K562 (cell line): ENCODE measurements at regions not wholly inside any gene's neighbourhood (a gene's known extent, or its start where the extent isn't known, plus 50 kb on each side); places are given as distances from the start of the nearest gene placed in this dataset.

Source experiments
- CBFA2T2 ChIP-seq: fragments of 450-650 bp; conservative IDR thresholded peaks from 2 replicates; pipeline ENCODE4 v1.6.1; 2017; ENCODE audit warnings: mild to moderate bottlenecking
- CHD1 ChIP-seq: fragments of 200-600 bp; sonication (generic); IDR thresholded peaks from one replicate; pipeline ENCODE4 v1.6.1; 2012; ENCODE audit warnings: mild to moderate bottlenecking, moderate library complexity, low read length, inconsistent platforms
- EWSR1 ChIP-seq: fragments of 450-650 bp; IDR thresholded peaks from 2 replicates; pipeline ENCODE4 v1.6.1; 2018; ENCODE audit warnings: borderline replicate concordance, mild to moderate bottlenecking, low read depth, moderate library complexity; ENCODE audit not compliant: partially characterized antibody
- FOXM1 ChIP-seq, 2 experiments: fragments of 450-650 bp in 1 of 2; sonication (generic) in 1 of 2; formaldehyde crosslinking in 1 of 2; IDR thresholded peaks; 2 replicates each; pipeline versions ENCODE4 v1.6.1 to v1.9.0; 2017 to 2022; ENCODE audit warnings: low read depth in 2 of 2, mild to moderate bottlenecking in 2 of 2, missing genetic modification reagents in 1 of 2, moderate library complexity in 1 of 2
- MCM3 ChIP-seq: fragments of 450-650 bp; IDR thresholded peaks from 2 replicates; pipeline ENCODE4 v1.6.1; 2016
- MIER1 ChIP-seq: fragments of 450-650 bp; IDR thresholded peaks from 2 replicates; pipeline ENCODE4 v1.6.1; 2016; ENCODE audit warnings: antibody characterized with exemption, mild to moderate bottlenecking, low read depth
- NFYB ChIP-seq: IDR thresholded peaks from 2 replicates; pipeline ENCODE4 v1.6.1; 2011; ENCODE audit warnings: mild to moderate bottlenecking, moderate library complexity; ENCODE audit not compliant: insufficient read length; ENCODE audit errors: extremely low read depth
- PCBP1 ChIP-seq: fragments of 200-400 bp; formaldehyde crosslinking; IDR thresholded peaks from 2 replicates; pipeline ENCODE4 v1.6.1; 2018; ENCODE audit warnings: mild to moderate bottlenecking, low read depth, low read length; ENCODE audit not compliant: poor library complexity, severe bottlenecking
- POLR2B ChIP-seq: fragments of 450-650 bp; IDR thresholded peaks from 2 replicates; pipeline ENCODE4 v1.6.1; 2018; ENCODE audit warnings: low read depth; ENCODE audit not compliant: partially characterized antibody
- POLR2H ChIP-seq: IDR thresholded peaks from 2 replicates; pipeline ENCODE4 v1.6.1; 2016; ENCODE audit warnings: missing genetic modification characterization, low read depth, mild to moderate bottlenecking, control low read depth, missing compliant biosample characterization, moderate library complexity
- PRMT5 ChIP-seq: sonication (generic); formaldehyde crosslinking; IDR thresholded peaks from 2 replicates; pipeline ENCODE4 v1.5.0; 2020; ENCODE audit warnings: missing genetic modification reagents
- RFX5 ChIP-seq: IDR thresholded peaks from 2 replicates; pipeline ENCODE4 v1.6.1; 2011; ENCODE audit warnings: low read depth, mild to moderate bottlenecking, improper control_type of control experiment, low read length
- SNAPC5 ChIP-seq: fragments of 250-450 bp; sonication (Bioruptor Pico); IDR thresholded peaks from 2 replicates; pipeline ENCODE4 v1.8.0; 2021; ENCODE audit warnings: moderate library complexity, mild to moderate bottlenecking, inconsistent platforms
- TGIF2 ChIP-seq: sonication (generic); formaldehyde crosslinking; IDR thresholded peaks from 2 replicates; pipeline ENCODE4 v1.8.1; 2022; ENCODE audit warnings: mild to moderate bottlenecking, missing genetic modification reagents, moderate library complexity
- ZHX1 ChIP-seq: fragments of 150-350 bp; conservative IDR thresholded peaks from 2 replicates; pipeline ENCODE4 v1.6.1; 2014; ENCODE audit warnings: low read length
- ZNF644 ChIP-seq: fragments of 200-800 bp; sonication (Bioruptor generic); IDR thresholded peaks from 2 replicates; pipeline ENCODE4 v1.6.1; 2016; ENCODE audit warnings: low read depth, missing genetic modification characterization, missing compliant biosample characterization
- TF ChIP-seq, protein P1 (sequence below): fragments of 250-450 bp; sonication (Bioruptor Pico); IDR thresholded peaks from 2 replicates; pipeline ENCODE4 v1.5.0; 2021
- TF ChIP-seq, protein P2 (sequence below): IDR thresholded peaks from 2 replicates; pipeline ENCODE4 v1.6.1; 2016; ENCODE audit warnings: missing genetic modification characterization, missing compliant biosample characterization
- TF ChIP-seq, protein P3 (sequence below), 3 experiments: fragments of 200-800 bp in 1 of 3; sonication (Bioruptor generic) in 1 of 3; sonication (generic) in 1 of 3; formaldehyde crosslinking in 1 of 3; IDR thresholded peaks; 2 replicates each; pipeline versions ENCODE4 v1.6.1 to v1.8.0; 2016 to 2022; ENCODE audit warnings: mild to moderate bottlenecking in 2 of 3, missing compliant biosample characterization in 2 of 3, missing genetic modification characterization in 2 of 3, missing genetic modification reagents in 1 of 3

DNA sequence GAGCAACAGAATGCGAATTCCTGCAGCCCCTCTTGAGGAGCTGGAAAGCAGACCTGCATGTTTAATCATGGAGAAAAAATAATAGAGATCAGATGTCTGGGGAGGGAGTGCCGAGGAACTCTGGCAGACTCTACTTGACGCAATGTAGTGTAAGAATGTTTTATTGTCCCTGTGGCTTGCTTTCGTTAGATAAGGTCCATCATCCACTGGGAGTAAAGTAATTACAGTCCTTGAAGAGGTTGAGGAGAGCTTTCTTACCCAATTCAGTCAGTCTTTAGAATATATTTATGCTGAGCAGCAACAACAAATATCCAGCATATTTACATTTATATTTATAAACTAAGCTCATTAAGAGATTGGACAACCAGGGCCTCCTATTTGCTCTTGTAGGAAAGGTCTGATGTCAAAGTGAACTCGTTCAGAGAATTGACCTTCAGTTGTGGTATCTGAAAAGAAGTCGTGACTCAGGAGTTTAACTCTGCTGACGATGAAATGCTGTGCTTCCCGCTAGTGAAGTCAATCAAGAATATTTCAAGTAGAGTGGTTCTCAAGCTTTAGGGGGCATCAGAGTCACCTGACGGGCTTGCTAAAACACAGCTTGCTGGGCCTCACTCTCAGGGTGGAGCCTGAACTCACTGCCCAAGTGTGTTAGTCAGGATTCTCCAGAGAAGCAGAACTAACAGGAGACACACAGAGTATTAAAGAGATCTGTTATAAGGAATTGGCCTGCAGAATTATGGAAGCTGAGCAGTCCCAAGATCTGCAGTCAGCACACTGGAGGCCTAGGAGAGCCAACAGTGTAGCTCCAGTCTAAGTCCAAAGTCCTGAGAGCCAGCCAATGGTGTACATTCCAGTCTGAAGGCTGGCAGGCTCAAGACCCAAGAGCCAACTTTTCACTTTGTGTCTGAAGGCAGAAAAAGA, 139.3 kb upstream of the LMNTD1 start (continued):
- no peak for TF ChIP-seq ZHX1
- 0 out of 2 replicates have a peak, but pooled peaks have one; percentile 11 for TF ChIP-seq CBFA2T2
- no peak for TF ChIP-seq SNAPC5 (CRISPR knock-in tag)
- TF ChIP-seq PCBP1, result no peak
- no peak for TF ChIP-seq TGIF2 (CRISPR knock-in tag)
- TF ChIP-seq CHD1, result no peak
- no peak for TF ChIP-seq PRMT5 (CRISPR knock-in tag)
- TF ChIP-seq EWSR1, result no peak
- TF ChIP-seq FOXM1 (IDR thresholded peaks at IDR 0.05; ENCODE audit: low read depth), result no peak
- TF ChIP-seq FOXM1 (CRISPR knock-in tag; IDR thresholded peaks at IDR 0.05; ENCODE audit: low read depth), result no peak
- TF ChIP-seq NFYB, result no peak
- TF ChIP-seq, protein P1, sequence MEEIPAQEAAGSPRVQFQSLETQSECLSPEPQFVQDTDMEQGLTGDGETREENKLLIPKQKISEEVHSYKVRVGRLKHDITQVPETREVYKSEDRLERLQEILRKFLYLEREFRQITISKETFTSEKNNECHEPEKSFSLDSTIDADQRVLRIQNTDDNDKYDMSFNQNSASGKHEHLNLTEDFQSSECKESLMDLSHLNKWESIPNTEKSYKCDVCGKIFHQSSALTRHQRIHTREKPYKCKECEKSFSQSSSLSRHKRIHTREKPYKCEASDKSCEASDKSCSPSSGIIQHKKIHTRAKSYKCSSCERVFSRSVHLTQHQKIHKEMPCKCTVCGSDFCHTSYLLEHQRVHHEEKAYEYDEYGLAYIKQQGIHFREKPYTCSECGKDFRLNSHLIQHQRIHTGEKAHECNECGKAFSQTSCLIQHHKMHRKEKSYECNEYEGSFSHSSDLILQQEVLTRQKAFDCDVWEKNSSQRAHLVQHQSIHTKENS (CRISPR knock-in tag), result no peak
- no peak for TF ChIP-seq ZNF644 (tag)
- TF ChIP-seq, protein P2, sequence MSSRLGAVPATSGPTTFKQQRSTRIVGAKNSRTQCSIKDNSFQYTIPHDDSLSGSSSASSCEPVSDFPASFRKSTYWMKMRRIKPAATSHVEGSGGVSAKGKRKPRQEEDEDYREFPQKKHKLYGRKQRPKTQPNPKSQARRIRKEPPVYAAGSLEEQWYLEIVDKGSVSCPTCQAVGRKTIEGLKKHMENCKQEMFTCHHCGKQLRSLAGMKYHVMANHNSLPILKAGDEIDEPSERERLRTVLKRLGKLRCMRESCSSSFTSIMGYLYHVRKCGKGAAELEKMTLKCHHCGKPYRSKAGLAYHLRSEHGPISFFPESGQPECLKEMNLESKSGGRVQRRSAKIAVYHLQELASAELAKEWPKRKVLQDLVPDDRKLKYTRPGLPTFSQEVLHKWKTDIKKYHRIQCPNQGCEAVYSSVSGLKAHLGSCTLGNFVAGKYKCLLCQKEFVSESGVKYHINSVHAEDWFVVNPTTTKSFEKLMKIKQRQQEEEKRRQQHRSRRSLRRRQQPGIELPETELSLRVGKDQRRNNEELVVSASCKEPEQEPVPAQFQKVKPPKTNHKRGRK, result no peak
- no peak for TF ChIP-seq MIER1
- peak; percentile 34 for TF ChIP-seq POLR2H (tag)
- no peak for TF ChIP-seq RFX5
- TF ChIP-seq MCM3, result no peak
- TF ChIP-seq, protein P3, sequence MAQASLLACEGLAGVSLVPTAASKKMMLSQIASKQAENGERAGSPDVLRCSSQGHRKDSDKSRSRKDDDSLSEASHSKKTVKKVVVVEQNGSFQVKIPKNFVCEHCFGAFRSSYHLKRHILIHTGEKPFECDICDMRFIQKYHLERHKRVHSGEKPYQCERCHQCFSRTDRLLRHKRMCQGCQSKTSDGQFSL (CRISPR knock-in tag; IDR thresholded peaks at IDR 0.05), result no peak
- TF ChIP-seq, protein P3 (tag; IDR thresholded peaks at IDR 0.05), result no peak
- TF ChIP-seq POLR2B, result no peak
